HG03520 (cell line): ENCODE measurements at regions not wholly inside any gene's neighbourhood (a gene's known extent, or its start where the extent isn't known, plus 50 kb on each side); places are given as distances from the start of the nearest gene placed in this dataset.
A peak's percentile ranks its signal among the peaks of the same experiment; 100 is the strongest.
"Not testable (repeated sequence)": the region's sequence is repeated elsewhere in the genome, so short reads cannot be mapped to it uniquely, and the experiment has no call there.

ENCODE experiments used
- ATAC-seq: cut with Tn5 transposase; IDR thresholded peaks from one replicate; pipeline ENCODE4 v1.9.1; 2021; ENCODE audit warnings: mild to moderate bottlenecking, moderate library complexity; ENCODE audit not compliant: unreplicated experiment

GRCh38 chr6:130547723-130548122, 181.9 kb downstream of the TMEM200A start:
- ATAC-seq = no peak

DNA sequence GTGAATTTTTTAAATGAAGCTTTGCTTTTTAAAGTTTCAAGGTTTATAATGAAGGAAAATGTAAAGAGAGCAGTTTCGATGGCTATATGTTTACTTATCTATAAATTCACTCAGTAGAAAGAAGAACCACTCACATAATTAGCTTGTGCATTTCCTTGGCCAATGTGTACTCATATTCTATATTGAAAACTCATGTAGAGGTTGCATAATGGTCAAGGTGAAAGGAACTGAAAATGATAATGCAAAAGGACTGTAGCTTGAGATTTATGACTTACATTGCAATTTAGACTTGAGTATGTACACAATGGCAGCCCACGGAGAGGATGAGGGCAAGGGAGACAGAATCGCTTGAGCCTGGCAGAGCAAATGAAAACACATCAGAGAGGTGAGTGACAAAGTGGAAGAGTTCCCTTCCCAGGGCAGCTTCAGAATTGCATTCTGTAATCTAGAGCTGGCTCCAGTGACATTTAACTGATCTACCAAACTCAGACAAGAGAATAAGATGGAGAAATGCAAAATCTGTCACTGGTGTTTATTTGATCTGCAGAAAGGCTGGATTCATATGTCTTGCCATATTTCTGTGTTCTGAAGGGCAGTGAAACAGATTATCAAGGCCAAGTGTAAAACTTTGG, 191.8 kb downstream of the TMEM200A start:
- ATAC-seq = no peak

- no peak for ATAC-seq
Observed at GRCh38 chr6:130558131-130558530, 192.3 kb downstream of the TMEM200A start.

GRCh38 chr6:130559166-130559565, 193.3 kb downstream of the TMEM200A start:
- ATAC-seq = no peak

GRCh38 chr6:130560231-130560630, 194.4 kb downstream of the TMEM200A start:
- no peak for ATAC-seq

DNA sequence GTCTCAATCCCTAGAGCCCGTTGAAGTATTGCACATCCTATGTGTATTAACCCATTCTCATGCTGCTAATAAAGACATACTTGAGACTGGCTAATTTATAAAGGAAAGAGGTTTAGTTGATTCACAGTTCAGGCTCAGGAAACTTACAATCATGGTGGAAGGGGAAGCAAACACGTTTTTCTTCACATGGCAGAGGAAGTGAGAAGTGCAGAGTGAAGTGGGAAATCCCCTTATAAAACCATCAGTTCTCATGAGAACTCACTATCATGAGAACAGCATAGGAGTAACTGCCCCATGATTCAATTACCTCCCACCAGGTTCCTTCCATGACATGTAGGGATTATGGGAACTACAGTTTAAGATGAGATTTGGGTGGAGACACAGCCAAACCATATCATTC, 195.3 kb downstream of the TMEM200A start:
- not testable (repeated sequence) for ATAC-seq

DNA sequence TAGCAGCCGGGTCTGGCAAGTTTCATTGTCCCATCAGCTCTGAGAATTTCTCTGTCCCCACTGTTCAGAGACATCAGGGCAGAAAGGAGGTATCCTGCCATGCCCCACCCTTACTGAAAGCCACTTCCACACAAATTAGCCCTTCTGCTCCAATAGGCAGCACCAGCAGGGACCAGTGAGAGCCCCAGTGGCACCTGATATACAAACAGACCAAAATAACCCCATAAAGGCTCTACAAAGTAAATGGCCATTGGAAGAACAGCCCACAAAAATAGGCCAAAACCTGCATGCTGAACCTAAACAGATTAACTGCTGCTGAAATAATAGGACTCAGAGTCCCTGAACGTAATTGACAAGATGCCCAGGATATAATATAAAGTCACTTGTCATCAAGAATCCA, 199.9 kb downstream of the TMEM200A start:
- no peak for ATAC-seq

- ATAC-seq = no peak
Observed at GRCh38 chr6:130574146-130574545, 208.3 kb downstream of the TMEM200A start.

- no peak for ATAC-seq
Observed at GRCh38 chr6:130575557-130575956, 209.7 kb downstream of the TMEM200A start.

DNA sequence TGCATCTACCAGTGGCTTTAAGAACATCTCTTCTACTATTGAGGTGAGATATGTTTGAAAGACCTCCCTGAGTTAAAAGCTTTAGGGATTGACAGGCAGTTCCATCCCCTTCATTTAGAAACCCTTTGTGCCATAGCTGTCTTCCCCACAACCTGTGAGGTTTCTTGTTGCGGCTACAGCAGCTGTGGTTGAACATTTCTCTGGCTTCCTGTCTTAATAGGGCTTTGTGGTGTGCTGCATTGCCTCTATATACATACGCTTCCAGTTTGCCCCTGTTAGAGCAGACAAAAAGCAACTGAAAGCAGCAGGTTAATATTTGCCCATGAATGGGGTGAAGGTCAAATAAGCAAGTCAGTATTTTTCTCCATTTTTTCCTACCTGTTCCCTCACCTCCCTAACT, 210.2 kb downstream of the TMEM200A start:
- peak; percentile 99 for ATAC-seq

GRCh38 chr6:130577178-130577919, 211.5 kb downstream of the TMEM200A start:
- ATAC-seq = no peak

- no peak for ATAC-seq
Observed at GRCh38 chr6:130578713-130579112, 212.9 kb downstream of the TMEM200A start.

DNA sequence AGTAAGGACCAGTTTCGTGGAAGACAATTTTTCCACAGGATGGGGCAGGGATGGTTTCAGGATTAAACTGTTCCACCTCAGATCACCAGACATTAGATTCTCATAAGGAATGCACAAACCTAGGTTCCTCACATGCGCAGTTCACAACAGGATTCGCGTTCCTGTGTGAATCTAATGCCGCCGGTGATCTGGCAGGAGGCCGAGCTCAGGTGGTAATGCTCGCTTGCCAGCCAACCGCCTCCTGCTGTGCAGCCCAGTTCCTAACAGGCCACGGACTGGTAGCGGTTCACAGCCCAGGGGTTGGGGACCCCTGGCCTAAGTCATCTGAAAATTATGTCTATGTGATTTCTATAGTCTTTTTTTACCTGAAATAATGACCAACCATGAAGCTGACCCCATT, 217.5 kb downstream of the TMEM200A start:
- ATAC-seq = no peak

GRCh38 chr6:130585587-130585986, 219.8 kb downstream of the TMEM200A start:
- no peak for ATAC-seq

GRCh38 chr6:130587778-130588520, 222.1 kb downstream of the TMEM200A start:
- no peak for ATAC-seq

DNA sequence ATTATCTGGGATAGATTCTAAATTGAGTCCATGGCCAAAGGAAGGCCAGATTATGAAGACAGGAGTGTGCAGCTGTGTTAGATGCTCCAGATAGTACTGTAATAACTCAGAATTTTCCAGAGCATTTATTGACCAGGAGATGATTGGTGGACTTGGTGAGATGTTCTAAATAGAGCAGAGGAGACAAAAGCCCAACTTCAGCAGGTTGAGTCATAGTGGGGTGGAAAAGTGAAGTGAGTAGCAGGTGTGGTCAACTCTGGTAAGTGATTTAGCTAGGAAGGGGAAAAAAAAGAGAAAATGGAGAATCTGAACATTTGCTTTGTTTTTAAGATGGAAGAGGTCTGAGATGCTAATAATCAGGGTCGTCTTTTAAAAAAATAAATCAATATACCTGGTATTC, 227.4 kb downstream of the TMEM200A start:
- no peak for ATAC-seq

DNA sequence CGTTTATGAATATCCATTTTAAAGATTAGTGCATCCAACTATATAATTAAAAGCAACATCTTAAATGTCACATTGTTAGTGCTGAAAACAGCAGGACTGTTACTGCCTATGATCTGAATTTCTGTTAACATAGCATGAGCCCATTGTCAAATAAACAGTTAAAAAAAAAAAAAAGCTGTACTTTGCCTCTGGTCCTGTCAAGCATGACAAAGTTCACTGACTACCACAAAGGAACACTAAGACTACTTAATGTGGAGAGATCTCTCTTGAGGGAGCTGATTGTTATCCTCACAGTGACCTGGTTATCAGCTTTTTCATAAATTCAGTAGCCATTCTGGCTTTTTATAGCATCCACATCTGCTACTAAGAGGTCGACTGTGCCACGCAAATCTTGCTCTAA, 228.1 kb downstream of the TMEM200A start:
- ATAC-seq = no peak

GRCh38 chr6:130598021-130598989, 228.9 kb upstream of the SMLR1 start:
- ATAC-seq = no peak

DNA sequence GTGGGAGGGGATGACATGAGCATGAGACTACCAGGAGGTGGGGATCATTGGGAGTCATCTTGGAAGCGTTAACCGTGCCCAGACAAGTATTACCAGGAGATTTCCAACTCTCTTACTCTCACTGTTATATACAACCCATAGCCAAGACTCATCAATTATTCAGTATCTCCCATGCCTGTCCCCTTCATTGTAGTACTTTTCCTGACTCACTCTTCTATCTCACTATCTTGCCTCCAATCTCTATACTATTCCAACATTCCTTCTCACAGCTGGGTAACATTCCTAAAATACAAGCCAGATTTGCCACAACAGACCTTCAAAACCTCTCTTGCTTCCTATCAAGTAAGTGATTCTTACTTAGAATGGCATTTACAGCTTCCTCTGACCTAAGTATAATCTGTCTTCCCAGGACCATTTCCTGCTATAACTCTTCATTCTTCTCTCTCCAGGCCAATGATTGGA, 226.3 kb upstream of the SMLR1 start:
- ATAC-seq = no peak

GRCh38 chr6:130602151-130602770, 224.9 kb upstream of the SMLR1 start:
- no peak for ATAC-seq
